SHP77 treated with DMSO at 0.1 percent for 48 hours (cell line): ENCODE measurements at regions not wholly inside any gene's neighbourhood (a gene's known extent, or its start where the extent isn't known, plus 50 kb on each side); places are given as distances from the start of the nearest gene placed in this dataset.
"Not testable (repeated sequence)": the region's sequence is repeated elsewhere in the genome, so short reads cannot be mapped to it uniquely, and the experiment has no call there.

Experiments
- DNase-seq: peaks from one replicate; lab custom pipeline; 2025; lab: John Stamatoyannopoulos, UW

DNA sequence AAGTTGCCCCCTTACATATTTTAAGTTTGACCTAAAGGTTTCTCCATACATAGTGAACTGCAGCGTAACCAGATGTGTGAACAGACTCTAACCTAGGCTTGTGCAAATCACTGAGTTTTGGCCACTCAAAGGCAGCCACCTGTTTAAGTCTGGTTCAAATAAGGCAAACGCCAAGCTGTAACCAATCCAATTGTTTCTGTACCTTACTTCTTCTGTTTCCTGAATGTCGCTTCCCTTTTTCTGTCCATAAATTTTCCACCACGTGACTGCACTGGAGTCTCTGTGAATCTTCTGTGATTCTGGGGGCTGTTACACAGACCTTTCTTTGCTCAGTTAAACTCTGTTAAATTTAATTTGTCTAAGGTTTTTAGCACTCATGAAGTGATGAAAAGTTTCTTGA is 618.8 kb downstream of the GLUD2 start:
- DNase-seq, result no peak

GRCh38 chrX:121671649-121672048 is 624.2 kb downstream of the GLUD2 start:
- DNase-seq, result no peak

- DNase-seq, result not testable (repeated sequence)
Observed at GRCh38 chrX:121709236-121709635, 661.8 kb downstream of the GLUD2 start.

DNA sequence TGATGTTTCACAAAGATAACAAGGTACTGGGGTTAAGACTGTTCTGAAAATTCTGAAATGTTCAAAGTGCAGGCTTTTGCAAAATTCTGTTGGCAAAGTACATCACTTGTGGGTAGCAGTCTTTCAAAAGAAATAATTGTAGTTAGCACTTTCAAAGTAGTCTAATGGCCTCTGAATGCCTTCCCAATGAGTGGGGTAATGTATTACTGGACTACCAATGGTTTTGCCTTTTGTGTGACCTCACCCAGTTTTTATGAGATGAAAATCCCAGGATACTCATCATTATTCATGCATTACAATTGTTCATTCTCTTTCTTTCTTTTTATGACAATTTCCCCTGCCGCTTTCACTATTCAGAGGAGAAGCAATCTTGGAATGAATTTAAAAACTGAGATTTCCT is 686.1 kb downstream of the GLUD2 start:
- no peak for DNase-seq

DNA sequence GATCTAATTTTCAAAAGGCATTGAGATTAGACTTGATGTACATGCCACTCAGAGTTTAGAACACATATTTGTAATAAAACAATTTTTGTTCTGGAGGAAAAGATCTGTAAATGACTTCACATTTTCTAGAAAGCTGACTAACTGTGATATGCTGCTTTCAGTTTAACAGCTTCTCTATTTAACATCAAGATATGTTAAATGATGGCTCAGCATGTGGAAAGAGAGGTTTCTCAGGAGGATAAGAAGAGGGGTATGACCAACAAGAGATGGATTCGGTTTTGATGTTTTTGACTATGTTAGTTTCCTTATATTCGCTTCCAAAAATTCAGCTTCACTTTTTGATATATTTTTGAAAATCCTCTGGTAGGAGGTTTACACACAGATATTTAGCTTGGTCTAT is 698.7 kb downstream of the GLUD2 start:
- no peak for DNase-seq

DNA sequence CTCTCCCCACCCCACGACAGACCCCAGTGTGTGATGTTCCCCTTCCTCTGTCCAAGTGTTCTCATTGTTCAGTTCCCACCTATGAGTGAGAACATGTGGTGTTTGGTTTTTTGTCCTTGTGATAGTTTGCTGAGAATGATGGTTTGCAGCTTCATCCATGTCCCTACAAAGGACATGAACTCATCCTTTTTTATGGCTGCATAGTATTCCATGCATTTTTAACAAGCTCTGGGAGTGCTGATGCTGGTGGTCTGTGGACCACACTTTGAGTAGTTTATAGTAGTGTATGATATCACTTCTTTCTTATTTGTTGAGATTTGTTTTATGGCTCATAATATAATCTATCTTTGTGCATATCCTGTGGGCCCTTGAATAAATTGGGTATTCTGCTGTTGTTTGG is 706.2 kb downstream of the GLUD2 start:
- not testable (repeated sequence) for DNase-seq

DNA sequence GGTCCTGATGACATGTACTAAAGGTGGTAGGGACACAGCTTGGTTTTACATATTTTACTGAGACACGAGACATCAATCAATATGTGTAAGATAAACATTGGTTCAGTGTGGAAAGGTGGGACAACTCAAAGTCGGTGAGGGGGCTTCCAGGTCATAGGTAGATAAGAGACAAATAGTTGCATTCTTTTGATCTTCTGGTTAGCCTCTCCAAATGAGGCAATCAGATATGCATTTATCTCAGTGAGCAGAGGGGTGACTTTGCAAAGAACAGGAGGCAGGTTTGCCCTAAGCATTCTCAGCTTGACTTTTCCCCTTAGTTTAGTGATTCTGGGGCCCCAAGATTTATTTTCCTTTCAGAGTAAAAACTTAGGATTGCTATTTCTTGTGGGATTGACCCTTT is 706.9 kb downstream of the GLUD2 start:
- DNase-seq, result no peak

DNA sequence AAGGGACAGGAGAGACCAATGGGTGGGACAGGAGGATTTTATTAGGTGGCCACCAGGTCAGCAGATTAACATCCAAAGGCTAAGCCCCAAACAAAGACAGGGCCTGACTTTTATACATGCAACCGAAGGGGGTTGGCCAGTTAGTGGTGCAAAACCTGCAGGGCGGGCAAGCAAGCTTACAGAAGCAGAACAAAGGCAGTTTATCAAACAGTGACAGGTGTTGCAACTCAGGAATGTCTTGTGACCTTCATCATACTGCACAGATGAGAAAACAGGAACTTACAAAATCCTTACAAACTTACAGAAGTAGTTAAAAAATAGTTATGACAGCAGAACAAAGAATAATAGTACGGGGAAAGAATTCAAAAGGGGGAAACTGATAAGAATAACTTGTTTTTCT is 708.1 kb downstream of the GLUD2 start:
- no peak for DNase-seq

DNA sequence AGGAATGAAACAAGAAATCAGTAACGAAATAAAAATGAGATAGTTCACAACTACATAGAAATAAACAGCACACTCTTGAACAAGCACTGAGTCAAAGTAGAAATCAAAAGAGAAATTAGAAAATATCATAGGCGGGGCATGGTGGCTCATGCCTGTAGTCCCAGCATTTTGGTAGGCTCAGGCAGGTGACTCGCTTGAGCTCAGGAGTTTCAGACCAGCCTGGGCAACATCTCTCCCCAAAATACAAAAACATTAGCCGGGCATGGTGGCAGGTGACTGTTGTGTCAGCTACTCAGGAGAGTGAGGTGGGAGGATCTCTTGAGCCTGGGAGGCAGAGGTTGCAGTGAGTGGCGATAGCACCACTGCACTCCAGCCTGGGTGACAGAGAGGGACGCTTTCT is 714.4 kb downstream of the GLUD2 start:
- no peak for DNase-seq

- DNase-seq, result no peak
Observed at GRCh38 chrX:121763671-121764070, 716.3 kb downstream of the GLUD2 start.

GRCh38 chrX:121768210-121768609 is 720.8 kb downstream of the GLUD2 start:
- not testable (repeated sequence) for DNase-seq

DNA sequence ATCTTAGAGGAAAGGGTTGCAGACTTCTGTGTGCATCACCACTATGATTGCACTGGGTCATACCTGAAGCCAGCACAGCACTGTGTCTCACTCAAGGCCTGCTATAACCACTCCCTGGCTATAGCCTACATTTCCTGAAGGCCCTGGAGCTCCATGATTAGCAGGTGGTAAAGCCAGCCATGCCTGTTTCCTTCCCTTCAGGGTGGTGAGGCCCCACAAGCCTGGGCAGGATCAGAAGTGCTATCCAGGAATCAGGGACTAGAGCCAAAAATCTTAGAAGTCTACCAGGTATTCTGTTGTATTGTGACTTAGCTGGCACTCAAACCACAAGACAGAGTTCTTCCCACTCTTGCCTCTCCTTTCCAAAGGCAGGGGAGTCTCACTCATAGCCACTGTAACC is 734.6 kb downstream of the GLUD2 start:
- DNase-seq, result no peak

- no peak for DNase-seq
Observed at GRCh38 chrX:121782544-121782943, 735.1 kb downstream of the GLUD2 start.

DNA sequence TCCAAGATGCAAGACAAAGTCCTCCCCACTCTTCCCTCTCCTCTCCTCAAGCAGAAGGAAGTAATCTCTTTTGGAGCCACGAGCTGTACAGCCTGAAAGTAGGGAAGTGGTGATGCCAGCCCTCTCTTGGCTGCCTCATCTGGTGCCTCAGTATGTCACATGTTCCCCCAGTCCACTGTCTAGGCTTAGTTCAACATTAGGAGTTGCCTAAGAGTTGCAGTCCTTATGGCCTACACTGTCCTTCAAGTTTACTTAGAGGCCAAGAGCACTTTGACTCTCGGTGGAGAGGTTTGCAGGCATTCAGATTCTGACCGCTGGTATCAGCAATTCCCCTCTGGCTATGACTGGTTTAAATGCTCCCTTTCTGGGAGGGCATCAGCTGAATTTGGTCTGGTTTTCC is 735.6 kb downstream of the GLUD2 start:
- DNase-seq, result no peak

GRCh38 chrX:121802881-121803412 is 755.5 kb downstream of the GLUD2 start:
- DNase-seq, result peak; percentile 7

- DNase-seq, result no peak
Observed at GRCh38 chrX:121823406-121823805, 776.0 kb downstream of the GLUD2 start.

DNA sequence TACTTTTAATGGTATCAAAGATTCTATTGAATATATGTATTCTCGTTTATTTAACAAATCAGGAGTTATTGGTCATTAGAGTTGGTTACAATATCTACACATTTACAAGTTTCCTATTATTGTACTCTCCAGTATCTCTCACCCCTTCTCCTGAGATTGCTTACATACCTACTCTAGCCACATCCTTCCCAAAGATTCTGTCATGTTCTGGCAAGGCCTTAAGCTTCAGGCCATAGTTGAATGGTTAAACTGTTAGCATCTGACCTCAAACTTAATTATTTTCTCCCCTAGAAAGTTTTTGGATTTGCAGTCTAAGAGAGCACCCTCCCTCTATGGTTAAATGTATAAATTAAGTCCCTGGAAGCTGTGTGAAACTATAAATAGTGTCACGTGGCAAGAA is 784.2 kb downstream of the GLUD2 start:
- no peak for DNase-seq

GRCh38 chrX:121832446-121832845 is 785.0 kb downstream of the GLUD2 start:
- no peak for DNase-seq

DNA sequence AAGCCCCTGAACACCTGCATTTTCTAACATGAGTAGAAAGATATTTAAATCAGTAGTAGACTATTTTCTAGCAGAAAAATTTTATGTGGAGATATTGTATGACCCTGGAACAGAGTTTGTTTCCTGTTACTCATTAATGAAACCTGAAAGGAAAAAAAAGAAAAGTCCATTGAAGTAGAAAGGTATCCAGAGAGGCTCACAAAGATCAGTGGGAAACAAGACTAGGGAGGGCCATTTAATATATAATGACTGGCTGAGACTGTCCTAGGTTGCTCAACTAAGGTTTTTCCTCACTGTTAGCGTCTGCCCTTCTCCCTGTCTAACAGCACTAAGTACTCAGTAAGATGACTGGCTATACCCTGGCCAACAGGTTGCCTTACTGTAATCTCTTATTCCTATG is 788.6 kb downstream of the GLUD2 start:
- DNase-seq, result no peak

DNA sequence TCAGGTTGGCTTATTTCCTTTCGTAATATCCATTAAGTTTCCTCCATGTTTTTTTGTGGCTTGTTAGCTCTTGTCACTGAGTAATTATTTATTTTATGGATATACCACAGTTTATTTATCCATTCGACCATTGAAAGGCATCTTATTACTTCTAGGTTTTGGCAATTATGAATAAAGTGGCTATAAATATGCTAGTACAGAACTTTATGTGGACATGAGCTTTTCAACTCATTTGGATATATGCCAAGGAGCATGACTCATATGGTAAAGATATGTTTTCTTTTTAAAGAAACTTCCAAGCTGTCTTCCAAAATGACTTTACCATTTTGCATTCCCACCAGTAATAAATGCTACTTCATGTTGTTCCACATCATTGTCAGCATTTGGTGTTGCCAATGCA is 803.6 kb downstream of the GLUD2 start:
- DNase-seq, result no peak

DNA sequence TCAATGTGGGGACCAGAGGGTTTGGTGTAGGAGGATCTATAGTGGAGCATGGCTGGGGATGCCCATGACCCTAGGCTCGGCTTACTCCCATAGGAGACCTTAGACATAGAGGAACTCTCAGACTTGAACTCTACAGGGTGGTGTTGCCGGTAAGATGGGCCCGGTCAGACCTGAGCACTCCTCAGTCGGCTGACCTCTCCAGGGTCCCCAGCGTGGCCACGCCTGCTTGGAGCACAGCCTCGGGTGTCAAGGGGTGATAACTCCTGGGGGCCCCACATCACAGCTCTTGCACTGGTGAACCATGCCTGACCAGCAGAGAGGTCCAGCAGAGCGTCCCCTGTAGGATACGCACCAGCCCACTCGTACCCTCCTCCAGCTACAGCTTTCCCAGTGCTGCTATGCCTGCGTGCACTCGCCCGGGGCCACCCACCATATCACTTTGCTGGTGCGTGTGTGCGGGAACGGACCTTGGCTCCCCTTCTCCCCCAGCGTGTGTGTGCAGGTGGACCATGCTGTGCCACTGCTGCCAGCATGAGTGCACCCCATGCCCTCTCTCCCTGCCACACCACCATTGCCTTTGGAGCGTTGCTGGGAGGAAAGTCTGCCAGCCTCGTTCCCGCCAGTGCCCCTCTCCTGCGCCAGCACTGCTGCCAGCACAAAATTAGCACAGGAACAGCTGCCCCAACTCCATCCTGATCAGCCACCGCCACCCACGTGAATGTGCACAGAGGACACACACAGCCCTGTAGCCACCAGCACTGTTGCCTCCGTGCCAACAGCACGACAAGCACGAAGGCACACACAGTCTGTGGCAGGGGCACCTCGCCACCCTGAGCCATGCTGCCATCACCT is 806.6 kb downstream of the GLUD2 start:
- DNase-seq, result no peak

- no peak for DNase-seq
Observed at GRCh38 chrX:121854614-121854911, 807.2 kb downstream of the GLUD2 start.

DNA sequence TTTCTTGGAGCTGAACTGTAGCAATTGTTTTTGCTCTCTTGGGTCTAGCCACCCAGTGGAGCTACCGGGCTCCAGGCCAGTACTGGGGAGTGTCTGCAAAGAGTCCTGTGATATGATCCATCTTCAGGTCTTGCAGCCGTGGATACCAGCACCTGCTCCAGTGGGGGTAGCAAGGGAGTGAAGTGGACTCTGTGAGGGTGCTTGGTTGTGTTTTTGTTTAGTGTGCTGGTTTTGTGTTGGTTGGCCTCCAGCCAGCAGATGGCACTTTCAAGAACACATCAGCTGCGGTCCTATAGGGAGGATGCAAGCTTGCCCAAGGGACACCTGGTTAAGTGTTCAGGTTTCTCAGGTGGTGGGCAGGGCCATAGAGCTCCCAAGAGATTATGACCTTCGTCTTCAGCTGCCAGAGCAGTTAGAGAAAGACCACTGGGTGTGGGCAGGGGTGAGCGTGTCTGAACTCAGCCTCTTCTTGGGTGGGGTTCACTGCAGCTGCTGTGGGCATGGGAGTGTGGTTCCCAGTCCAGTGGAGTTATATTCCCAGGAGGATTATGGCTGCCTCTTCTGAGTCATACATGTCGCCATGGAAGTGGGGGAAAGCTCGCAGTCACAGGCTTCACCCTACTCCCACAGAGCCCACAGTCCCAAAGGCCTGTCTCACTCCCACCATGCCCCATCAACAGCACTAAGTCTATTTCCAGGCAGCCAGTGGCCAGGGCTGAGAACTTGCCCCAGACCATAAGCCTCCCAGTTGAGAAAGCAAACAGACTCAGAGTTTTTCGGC is 811.6 kb downstream of the GLUD2 start:
- DNase-seq, result peak; percentile 15
